H1 (cell line): ENCODE measurements at regions not wholly inside any gene's neighbourhood (a gene's known extent, or its start where the extent isn't known, plus 50 kb on each side); places are given as distances from the start of the nearest gene placed in this dataset.

ENCODE experiments used
- BRCA1 ChIP-seq: IDR thresholded peaks from 2 replicates; pipeline ENCODE4 v1.6.1; 2012; ENCODE audit warnings: low read depth, low read length, improper control_type of control experiment
- CHD2 ChIP-seq: IDR thresholded peaks from 2 replicates; pipeline ENCODE4 v1.6.1; 2012; ENCODE audit warnings: low read length, improper control_type of control experiment
- FOSL1 ChIP-seq: IDR thresholded peaks from 2 replicates; pipeline ENCODE4 v1.6.1; 2011; ENCODE audit warnings: mild to moderate bottlenecking, low read depth, low read length, moderate library complexity; ENCODE audit not compliant: insufficient read depth
- KDM1A ChIP-seq: fragments of 200-600, 300-600 bp; sonication (generic); IDR thresholded peaks from 2 replicates; pipeline ENCODE4 v1.7.1; 2016; ENCODE audit warnings: mild to moderate bottlenecking, low read length, borderline replicate concordance
- POLR2A ChIP-seq, 2 experiments: IDR thresholded peaks; 1 replicate in 1 of 2; 2 replicates in 1 of 2; pipeline ENCODE4 v1.6.1; 2011; ENCODE audit warnings: low read depth in 2 of 2, low read length in 2 of 2, mild to moderate bottlenecking in 2 of 2; ENCODE audit errors: control extremely low read depth in 1 of 2
- POLR2AphosphoS5 ChIP-seq: IDR thresholded peaks from 2 replicates; pipeline ENCODE4 v1.6.1; 2011; ENCODE audit warnings: low read depth, low read length
- RBBP5 ChIP-seq: IDR thresholded peaks from 2 replicates; pipeline ENCODE4 v1.7.1; 2012; ENCODE audit warnings: low read depth, mild to moderate bottlenecking, inconsistent platforms, low read length, moderate library complexity, borderline replicate concordance
- SP4 ChIP-seq: IDR thresholded peaks from 2 replicates; pipeline ENCODE4 v1.6.1; 2012; ENCODE audit warnings: low read length, inconsistent platforms
- TCF12 ChIP-seq: IDR thresholded peaks from 2 replicates; pipeline ENCODE4 v1.6.1; 2011; ENCODE audit warnings: low read depth, mild to moderate bottlenecking, low read length
- TF ChIP-seq, protein P1 (sequence below), 3 experiments: IDR thresholded peaks; 1 replicate in 2 of 3; 2 replicates in 1 of 3; pipeline versions ENCODE4 v1.5.1 to v1.6.1; 2011; ENCODE audit warnings: low read length in 3 of 3, mild to moderate bottlenecking in 3 of 3, inconsistent platforms in 2 of 3, low read depth in 1 of 3, moderate library complexity in 1 of 3; ENCODE audit not compliant: insufficient read depth in 1 of 3; ENCODE audit errors: control extremely low read depth in 1 of 3

- no peak for TF ChIP-seq SP4
- TF ChIP-seq BRCA1: no peak
- no peak for TF ChIP-seq CHD2
- TF ChIP-seq TCF12: no peak
- no peak for TF ChIP-seq POLR2AphosphoS5
- no peak for TF ChIP-seq RBBP5
- TF ChIP-seq, protein P1, sequence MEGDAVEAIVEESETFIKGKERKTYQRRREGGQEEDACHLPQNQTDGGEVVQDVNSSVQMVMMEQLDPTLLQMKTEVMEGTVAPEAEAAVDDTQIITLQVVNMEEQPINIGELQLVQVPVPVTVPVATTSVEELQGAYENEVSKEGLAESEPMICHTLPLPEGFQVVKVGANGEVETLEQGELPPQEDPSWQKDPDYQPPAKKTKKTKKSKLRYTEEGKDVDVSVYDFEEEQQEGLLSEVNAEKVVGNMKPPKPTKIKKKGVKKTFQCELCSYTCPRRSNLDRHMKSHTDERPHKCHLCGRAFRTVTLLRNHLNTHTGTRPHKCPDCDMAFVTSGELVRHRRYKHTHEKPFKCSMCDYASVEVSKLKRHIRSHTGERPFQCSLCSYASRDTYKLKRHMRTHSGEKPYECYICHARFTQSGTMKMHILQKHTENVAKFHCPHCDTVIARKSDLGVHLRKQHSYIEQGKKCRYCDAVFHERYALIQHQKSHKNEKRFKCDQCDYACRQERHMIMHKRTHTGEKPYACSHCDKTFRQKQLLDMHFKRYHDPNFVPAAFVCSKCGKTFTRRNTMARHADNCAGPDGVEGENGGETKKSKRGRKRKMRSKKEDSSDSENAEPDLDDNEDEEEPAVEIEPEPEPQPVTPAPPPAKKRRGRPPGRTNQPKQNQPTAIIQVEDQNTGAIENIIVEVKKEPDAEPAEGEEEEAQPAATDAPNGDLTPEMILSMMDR (IDR thresholded peaks at IDR 0.05; ENCODE audit: control extremely low read depth in 1 of 3, insufficient read depth in 1 of 3, low read depth in 1 of 3, low read length in 3 of 3): no peak
- no peak for TF ChIP-seq FOSL1
- no peak for TF ChIP-seq POLR2A (IDR thresholded peaks at IDR 0.05; ENCODE audit: control extremely low read depth in 1 of 2, low read depth in 2 of 2, low read length in 2 of 2)
- no peak for TF ChIP-seq KDM1A
Measured at GRCh38 chr7:153388611-153389010, 629.1 kb downstream of the ACTR3B start.
